Renal cortex interstitium (tissue), 11 donors: ENCODE measurements at regions not wholly inside any gene's neighbourhood (a gene's known extent, or its start where the extent isn't known, plus 50 kb on each side); places are given as distances from the start of the nearest gene placed in this dataset.
"Not testable (repeated sequence)": the region's sequence is repeated elsewhere in the genome, so short reads cannot be mapped to it uniquely, and the experiment has no call there.

Experiments used
- DNase-seq, 11 donors: peaks; one replicate each; pipeline ENCODE4 v3.0.0-alpha.2; 2013; ENCODE audit warnings: low read depth in 9 of 11, low spot score in 4 of 11; ENCODE audit errors: extremely low read depth in 1 of 11

DNA sequence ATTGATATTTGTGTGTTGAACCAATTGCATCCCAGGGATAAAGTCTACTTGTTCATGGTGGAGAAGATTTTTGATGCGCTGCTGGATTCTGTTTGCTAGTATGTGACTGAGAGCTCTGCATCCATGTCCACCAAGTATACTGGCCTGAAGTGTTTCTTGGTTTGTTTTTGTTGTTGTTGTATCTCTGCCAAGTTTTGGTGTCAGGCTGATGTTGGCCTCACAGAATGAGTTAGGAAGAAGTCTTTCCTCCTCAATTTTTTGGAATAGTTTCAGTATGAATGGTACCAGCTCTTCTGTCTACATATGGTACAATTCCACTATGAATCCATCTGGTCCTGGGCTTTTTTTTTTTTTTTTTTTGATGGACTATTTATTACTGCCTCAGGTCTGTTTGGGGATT lies 50.9 kb upstream of the OSTN start:
- peak in 4 of 11 donors; percentile 6 to 21 (median 13) for DNase-seq

DNA sequence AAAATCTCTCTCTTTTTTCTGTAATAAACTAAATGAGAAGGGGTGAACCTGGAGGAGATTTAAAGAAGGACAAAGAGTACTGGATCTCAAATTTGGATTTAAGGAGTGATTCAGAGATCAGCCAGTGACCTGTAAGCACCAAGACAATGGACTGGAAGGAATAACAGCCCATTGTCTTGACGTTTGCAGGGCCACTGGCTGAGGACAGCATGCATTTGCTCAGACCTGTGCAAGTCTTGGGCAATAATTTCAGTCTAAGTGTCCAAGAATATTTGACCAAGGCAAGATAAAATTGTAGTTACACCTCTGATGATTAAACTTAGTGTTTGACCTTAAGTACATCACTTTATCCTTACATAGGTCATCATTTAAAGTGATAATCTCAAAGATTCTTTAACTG lies 55.8 kb upstream of the OSTN start:
- no peak for DNase-seq

DNA sequence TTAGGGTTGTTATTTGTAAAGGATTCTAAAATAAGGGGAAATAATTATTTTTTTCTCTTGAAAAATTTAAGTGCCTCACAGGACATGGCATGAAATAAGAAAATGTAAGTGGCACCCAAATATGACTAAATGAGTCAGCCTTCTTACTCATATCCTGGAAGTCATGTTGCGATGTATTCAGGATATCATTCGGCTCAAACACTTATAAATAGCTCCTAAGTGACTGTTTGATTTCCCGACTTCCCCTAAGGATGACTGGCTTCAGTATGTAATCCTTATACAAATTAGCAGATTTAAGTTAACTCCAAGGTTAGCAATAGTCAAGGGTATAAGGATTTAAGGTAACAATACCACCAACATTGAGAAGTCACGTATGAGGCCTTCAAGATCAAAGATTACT lies 57.3 kb upstream of the OSTN start:
- DNase-seq = no peak

DNA sequence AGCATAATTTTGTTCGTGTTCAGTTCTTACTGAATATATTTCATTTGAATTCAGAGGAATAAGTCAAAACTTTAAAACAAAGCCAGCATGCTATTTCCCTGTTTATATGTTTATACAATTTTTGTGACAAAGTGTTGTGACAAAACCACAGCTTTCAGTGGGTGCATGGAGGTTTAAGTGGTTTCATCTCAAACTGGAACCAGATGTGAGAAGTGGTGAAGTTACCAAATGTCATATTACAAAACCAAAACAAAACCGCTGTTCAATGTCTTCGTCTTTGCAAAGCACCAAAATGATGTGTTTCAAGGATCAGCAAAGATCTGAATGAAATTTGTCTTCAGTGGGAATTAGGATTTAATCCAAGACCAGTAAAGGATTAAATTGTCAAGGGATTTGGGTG lies 59.3 kb upstream of the OSTN start:
- no peak for DNase-seq

DNA sequence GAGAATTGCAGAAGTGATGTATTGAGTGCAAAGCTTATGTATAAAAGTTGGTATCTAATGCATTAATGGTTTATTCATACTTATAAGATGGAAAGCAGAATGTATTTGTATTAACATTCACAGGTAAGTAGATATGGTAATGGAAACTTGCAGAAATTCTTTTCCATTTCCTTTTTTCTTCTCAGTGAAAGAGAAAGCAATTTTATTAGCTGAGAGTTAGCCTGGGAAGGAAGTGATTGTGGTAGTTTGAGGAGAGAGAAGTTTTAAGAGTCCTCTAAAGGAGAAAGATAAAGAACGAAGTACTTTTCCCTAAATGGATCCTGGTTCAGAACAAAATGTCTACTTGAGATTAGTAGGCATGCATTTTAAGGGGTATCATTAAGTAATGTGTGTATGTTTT lies 60.1 kb upstream of the OSTN start:
- DNase-seq = no peak

DNA sequence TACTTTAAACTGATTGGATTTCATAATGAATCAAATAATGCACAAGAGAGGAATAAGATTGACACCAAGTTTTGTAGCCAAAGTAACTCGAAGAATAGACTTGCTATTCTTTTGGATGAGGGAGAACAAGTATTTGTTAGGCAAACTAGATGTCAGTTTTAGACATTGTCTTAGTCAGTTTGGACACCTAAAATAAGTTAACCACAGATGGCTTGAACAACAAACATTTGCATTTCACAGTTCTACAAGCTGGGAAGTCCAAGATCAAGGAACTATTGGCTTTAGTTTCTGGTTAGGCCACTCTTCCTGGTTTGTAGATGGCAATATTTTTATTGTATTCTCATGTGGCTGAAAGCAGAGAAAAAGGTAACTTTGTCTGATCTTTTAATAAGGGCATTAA lies 61.3 kb upstream of the OSTN start:
- DNase-seq = no peak

DNA sequence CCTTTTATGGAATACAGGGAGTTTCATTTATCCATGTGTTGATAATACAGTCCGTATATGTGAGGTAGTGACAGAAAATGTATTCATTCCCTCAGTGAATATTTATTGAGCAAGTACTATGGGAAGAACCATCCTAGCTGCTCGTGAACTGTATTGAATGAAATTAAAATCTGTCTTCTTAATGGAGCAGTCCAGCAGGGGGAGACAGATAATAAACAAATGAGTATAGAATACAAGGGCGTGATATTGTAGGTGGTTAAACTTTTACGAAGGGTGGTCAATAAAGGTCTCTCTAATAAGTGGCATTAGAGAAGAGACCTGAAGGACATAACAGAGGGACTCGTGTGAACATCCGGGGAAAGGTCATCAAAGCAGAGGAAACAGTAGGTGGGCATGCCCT lies 62.7 kb upstream of the OSTN start:
- DNase-seq = no peak

DNA sequence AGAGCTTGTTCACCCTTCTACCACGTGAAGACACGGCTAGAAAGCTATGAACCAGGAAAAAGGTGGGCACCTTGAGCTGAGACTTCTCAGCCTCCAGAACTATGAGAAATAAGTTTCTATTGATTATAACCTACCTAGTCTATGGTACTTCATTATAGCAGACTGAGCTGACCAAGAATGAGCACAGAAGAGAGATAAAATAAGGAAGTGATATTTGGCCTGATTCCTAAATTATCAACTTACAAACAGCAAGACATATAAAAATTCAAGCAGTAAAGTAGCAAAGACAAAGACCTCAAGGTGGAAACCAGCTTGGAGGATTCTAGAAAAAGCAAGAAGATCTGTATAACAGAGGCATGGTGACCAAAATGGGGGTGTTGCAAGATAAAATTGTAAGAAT lies 63.9 kb upstream of the OSTN start:
- no peak for DNase-seq

DNA sequence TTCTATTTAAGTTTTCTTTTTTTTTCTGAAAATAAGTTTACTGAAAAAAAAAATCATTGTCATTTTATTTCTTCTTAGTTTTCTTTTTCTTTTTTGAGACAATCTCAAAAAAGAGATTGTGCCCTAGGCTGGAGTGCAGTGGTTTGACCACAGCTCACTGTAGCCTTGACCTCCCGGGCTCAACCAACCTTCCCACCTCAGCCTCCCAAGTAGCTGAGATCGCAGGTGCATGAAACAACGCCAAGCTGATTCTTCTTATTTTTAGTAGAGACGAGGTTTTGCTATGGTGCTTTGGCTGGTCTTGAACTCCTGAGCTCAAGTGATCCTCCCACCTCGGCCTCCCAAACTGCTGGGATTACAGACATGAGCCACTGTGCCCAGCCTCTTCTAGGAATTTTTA lies 65.7 kb upstream of the OSTN start:
- no peak for DNase-seq

DNA sequence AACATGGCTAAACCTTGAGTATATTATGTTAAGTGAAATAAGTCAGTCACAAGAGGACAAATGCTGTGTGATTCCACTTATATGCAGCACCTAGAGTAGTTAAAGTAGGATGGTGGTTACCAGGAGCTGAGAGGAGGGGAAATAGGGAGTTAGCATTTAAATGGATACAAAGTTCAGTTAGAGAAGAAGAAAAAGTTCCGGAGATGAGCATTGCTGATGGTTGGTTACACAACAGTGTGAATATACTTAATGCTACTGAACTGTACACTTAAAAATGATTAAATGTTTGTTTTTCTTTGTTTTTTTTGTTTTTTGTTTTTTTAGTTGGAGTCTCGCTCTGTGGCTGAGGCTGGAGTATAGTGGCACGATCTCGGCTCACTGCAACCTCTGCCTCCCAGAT lies 67.7 kb upstream of the OSTN start:
- DNase-seq = no peak

DNA sequence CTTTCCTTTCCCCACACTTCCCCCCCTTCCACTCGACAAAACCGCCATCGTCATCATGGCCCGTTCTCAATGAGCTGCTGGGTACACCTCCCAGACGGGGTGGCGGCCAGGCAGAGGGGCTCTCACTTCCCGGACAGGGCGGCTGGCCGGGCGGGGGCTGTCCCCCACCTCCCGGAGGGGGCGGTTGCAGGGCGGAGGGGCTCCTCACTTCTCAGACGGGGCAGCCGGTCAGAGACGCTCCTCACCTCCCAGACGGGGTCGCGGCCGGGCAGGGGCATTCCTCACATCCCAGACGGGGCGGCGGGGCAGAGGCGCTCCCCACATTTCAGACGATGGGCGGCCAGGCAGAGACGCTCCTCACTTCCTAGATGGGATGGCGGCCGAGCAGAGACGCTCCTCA lies 74.2 kb upstream of the OSTN start:
- not testable (repeated sequence) for DNase-seq

DNA sequence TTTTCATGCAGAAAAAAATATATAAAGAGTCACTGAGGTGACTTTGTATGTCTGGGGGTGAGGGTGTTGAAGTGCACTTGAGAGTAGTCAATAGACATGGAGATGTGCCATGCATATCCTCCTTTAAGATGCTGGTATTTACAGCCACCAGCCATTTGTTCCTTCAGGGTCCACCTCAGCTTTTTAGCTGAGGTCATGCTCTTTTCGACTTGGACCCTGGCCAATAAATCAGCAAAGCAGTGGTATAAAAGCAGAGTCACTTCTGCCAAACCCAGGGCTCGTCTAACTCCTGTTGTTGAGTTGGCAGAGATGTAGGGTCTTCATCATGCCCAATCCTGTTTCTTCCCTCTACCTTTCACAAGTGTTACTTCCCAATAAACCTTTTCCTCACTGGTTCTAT lies 75.1 kb upstream of the OSTN start:
- no peak for DNase-seq

DNA sequence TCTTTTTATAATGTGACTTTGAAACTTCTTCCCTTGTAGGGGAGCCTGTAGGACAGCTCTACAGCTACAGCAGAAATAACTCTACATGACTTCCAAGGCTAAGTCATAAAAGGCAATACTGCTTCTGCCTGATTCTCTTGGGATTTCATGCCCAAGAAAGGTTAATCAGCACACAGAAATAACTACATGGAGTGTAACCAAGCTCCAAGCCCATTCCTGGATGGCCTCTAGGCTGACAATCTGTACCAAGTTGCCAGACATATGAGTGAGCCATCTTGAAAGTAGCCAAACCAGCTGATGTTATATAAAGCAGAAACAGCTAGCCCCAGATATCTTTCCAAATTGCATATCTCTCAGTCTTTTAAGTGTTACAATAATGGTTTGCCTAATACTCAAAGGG lies 75.8 kb upstream of the OSTN start:
- DNase-seq = no peak

DNA sequence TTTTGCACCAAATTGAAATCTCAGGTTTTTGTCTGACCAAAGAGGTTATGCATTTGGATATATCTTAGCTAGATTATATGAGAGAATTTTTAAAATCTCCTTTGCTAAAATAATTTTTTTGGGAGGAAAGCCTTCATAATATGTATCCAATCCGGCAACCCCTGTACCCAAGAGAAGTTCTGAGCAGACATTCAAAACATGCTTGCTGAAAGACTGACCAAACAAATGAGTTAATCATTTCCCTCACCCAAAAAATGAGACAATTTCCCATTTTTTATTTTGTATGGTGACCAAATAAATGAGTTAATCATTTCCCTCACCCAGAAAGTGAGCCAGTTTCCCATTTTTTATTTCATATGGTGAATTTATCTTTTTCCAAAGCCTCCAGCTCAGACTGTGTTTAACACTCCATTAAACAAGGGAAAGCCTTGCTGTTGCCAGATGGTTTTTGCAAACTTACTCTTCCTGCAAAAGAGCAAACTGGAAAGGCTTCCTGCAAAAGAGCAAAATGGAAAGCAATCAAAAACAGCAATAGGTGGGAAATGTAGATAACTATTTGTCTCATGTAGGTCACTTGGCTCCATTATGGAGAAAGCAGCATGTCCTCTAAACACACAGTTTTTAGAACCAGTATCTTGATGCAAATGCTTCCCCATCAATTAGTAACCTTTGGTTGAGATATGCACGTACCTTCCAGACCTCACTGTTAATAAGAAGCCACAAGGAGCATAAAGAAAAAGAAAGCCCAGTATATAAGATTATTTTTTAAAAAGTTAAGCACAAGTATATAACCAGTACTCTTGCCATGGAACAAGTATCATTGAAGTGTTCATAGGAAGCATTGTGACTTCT lies 78.4 kb upstream of the OSTN start:
- no peak for DNase-seq

DNA sequence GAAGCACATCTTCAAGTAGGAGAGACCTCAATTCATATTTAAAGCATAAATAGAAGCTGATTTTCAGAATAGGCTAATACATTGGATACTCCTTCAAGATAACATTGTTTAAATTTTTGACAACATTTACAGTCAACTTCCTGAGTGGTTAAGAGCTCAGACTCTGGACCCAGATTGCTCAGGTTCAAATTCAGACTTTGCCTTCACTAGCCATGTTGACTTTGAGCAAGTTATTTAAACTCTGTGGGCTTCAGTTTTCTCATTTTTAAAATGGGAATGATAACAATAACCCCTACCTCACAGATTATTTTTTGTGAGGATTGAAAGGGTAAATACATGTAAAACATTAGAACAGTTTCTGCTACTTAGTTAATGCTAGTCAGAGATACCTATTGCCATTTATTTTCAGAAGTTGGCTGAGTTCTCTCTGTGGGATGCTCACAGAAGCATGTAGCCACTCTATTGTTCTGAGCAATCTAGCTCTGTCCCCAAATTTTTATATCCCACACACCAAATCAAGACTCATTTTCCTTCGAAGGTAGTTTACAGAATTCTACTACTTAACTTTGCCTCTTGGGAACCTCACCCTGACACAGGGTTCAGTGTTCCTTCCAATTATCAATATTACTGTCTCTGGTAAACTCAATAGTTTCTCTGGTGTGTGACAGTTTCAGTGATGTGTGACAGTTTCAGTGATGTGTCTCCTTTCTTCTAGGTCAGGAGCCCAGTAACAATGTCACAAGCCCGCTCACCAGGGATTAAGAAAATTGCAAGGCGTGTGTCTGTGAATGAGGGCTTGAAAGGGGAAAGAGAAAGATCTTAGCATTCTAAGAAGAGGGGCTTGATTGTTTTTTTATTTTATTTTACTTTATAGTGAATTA lies 79.4 kb upstream of the OSTN start:
- DNase-seq = no peak

DNA sequence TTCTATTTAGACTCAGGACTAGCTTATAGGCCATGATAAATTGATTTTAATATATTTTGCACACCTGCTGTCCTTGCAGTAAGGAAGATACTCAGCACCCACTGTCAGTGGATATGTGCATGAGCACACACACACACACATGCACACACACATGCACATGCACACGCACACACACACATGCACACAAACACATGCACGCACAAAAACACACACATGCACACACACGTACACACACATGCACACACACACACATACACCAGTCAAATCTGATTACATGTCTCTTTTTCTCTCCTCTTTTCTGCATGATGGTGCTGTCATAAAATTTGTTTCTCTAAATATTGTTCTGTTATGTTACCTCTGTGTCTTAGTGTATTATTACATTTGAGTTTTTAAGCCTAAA lies 87.3 kb upstream of the OSTN start:
- no peak for DNase-seq

DNA sequence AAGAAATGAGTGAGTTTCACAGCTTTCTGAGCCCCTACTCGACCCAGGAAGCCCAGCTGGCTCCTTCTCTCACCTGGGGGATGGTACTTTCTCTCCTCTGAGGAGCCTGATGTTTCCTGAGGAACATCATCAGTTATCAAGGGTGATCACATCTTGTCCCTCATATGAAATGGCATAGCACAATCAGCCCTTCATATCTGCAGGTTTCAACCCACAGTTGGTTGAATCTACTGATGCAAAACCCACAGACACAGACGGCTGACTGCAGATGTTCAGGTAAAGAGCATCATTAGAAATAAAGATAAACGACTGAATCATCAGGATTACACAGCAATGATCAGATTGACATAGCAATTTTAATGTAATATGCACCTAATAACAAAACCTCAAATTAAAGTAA lies 93.6 kb upstream of the OSTN start:
- no peak for DNase-seq

DNA sequence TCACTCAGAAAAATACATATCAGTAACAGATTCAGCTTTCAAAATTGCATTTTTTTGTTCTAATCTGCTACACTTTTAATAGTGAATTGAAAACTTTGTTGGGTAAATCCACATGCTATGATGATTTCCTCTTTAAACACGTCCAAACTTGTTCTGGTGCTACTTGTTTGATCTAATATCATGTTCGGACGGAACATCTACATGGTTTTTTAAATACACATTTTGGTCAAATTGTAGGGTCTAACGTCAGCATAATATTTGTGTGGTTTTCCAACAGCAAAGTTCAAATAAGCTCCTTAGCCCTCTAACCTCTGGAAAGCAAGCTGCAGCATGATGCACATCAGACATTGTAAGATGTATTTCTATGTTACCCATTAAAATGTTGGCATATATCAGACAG lies 98.5 kb upstream of the OSTN start:
- DNase-seq = no peak

DNA sequence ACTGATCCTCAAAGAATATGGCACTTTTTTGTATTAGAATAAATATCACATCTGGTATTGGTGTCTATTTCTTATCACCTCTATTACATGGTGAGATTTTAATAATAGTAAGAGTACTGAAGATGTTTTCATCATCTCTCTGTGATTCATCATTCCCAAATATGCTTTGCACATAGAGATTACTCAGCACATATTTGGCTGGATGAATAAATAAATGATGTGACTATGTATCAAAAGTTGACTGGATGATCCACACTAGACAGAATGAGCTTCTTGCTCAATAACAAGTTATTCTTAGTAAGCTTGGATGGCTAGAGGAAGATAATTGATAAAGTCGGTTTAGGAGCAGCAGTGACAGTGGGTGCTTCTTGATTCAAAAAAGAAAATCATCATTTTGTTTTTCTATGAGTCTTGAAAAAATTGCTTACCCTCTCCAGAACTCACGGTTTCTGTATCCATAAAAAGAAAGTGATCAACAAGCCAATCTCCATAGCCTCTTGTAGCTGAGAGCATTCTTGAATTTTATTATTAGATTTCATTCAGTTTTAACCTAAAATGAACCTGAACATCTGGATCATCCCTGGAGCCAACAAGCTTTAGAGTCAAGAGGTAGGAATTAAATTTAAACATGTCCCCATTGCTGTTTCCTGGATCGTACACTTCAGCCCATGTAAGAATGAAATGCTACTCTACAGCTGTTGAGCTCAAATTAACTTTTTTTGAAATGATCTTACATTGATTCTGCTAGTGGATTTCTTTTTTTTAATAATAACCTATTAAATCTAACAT lies 104.8 kb upstream of the OSTN start:
- DNase-seq = no peak

DNA sequence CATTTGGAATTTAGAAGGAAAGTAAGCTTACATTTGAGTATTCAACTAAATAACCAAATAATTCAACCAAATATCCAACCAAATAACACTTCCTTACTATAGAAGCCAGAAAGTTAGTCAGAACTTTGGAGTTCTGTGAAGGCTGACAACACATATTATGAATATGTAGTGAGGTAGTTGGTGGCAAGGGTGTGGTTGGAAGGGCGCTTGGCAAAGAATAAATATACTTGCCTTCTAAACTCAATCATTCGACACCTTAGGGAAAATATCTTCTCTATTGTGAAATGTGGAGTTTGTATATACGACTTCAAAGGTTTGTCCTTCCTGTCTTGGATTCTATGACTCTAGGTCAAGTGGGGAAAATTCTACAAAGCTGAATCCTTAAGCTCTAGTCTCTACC lies 111.7 kb upstream of the OSTN start:
- DNase-seq = no peak
